ENCODE measurements at regions not wholly inside any gene's neighbourhood (a gene's known extent, or its start where the extent isn't known, plus 50 kb on each side); places are given as distances from the start of the nearest gene placed in this dataset.

DNA sequence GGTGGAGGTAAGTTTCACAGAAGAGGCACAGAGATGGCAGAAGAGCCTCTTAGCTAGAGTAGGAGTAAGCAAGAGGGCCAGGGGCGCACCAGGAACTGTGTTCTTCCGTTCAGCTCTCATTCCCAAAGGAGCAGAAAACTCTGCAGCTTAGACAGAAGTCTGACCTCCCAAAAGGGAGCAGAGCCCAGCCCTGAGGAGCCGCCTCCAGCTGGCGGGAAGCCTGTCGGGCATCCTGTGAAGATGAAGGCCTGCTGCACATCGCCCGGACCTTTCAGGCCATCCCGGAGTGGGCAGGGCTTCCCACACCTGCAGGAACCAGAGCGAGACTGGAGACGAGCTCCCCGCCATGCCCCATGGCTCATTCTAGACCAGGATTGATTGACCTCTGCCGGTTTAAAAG is 1102.8 kb downstream of the BRD1 start:
- no peak overlapping the region for H3K4me3 ChIP-seq (ENCODE audit: low read depth, low read length)
- TF ChIP-seq, protein P1, sequence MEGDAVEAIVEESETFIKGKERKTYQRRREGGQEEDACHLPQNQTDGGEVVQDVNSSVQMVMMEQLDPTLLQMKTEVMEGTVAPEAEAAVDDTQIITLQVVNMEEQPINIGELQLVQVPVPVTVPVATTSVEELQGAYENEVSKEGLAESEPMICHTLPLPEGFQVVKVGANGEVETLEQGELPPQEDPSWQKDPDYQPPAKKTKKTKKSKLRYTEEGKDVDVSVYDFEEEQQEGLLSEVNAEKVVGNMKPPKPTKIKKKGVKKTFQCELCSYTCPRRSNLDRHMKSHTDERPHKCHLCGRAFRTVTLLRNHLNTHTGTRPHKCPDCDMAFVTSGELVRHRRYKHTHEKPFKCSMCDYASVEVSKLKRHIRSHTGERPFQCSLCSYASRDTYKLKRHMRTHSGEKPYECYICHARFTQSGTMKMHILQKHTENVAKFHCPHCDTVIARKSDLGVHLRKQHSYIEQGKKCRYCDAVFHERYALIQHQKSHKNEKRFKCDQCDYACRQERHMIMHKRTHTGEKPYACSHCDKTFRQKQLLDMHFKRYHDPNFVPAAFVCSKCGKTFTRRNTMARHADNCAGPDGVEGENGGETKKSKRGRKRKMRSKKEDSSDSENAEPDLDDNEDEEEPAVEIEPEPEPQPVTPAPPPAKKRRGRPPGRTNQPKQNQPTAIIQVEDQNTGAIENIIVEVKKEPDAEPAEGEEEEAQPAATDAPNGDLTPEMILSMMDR (IDR thresholded peaks at IDR 0.05; ENCODE audit: borderline replicate concordance, insufficient read depth, low read depth, low read length), result no peak

DNA sequence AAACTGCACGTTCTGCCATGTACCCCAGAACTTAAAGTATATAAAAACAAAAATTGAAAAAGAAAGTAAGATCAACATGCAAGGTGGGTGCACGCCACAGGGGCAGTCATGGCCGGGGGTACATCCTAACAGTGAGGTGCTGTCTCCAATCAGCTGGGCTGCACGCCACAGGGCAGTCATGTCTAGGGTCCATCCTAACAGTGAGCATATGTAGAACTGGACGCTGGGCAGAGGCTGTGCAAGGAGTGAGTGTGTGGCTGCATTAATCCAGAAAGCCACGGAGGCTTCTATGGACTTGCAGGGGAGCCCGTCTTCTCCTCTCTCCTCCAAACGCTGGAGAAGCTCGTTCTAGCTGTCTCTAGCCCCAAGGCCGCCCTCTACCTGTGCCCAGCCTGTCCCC is 1105.0 kb downstream of the BRD1 start:
- TF ChIP-seq, protein P1 (IDR thresholded peaks at IDR 0.05; ENCODE audit: borderline replicate concordance, insufficient read depth, low read depth, low read length), result no peak
- no peak overlapping the region for H3K4me3 ChIP-seq (ENCODE audit: low read depth, low read length)

- TF ChIP-seq, protein P1 (IDR thresholded peaks at IDR 0.05; ENCODE audit: borderline replicate concordance, insufficient read depth, low read depth, low read length), result no peak
- no peak overlapping the region for H3K4me3 ChIP-seq (ENCODE audit: low read depth, low read length)
These were observed 1106.3 kb downstream of the BRD1 start for GRCh38 chr22:48721395-48721669.

GRCh38 chr22:48720662-48721394 is 1106.8 kb downstream of the BRD1 start:
- TF ChIP-seq, protein P1 (IDR thresholded peaks at IDR 0.05; ENCODE audit: borderline replicate concordance, insufficient read depth, low read depth, low read length), result no peak
- no peak overlapping the region for H3K4me3 ChIP-seq (ENCODE audit: low read depth, low read length)

- TF ChIP-seq, protein P1 (IDR thresholded peaks at IDR 0.05; ENCODE audit: borderline replicate concordance, insufficient read depth, low read depth, low read length), result no peak
- no peak overlapping the region for H3K4me3 ChIP-seq (ENCODE audit: low read depth, low read length)
These were observed 1107.6 kb downstream of the BRD1 start for GRCh38 chr22:48719978-48720661.

- TF ChIP-seq, protein P1 (IDR thresholded peaks at IDR 0.05; ENCODE audit: borderline replicate concordance, insufficient read depth, low read depth, low read length), result no peak
- H3K4me3 ChIP-seq (ENCODE audit: low read depth, low read length), result no peak overlapping the region
These were observed 1108.7 kb downstream of the BRD1 start for GRCh38 chr22:48718818-48719500.
